HepG2 (cell line): ENCODE measurements at regions not wholly inside any gene's neighbourhood (a gene's known extent, or its start where the extent isn't known, plus 50 kb on each side); places are given as distances from the start of the nearest gene placed in this dataset.

ENCODE experiments used
- CTCF ChIP-seq: sonication (generic); formaldehyde crosslinking; IDR thresholded peaks from 2 replicates; pipeline ENCODE4 v1.5.0; 2020; ENCODE audit warnings: mild to moderate bottlenecking, missing genetic modification reagents, moderate library complexity
- EP300 ChIP-seq, 3 experiments: sonication (generic) in 1 of 3; formaldehyde crosslinking in 1 of 3; IDR thresholded peaks; 2 replicates each; pipeline versions ENCODE4 v1.5.1 to v1.6.1; 2011 to 2020; ENCODE audit warnings: low read depth in 2 of 3, low read length in 2 of 3, borderline replicate concordance in 1 of 3, improper control_type of control experiment in 1 of 3, mild to moderate bottlenecking in 1 of 3, missing genetic modification reagents in 1 of 3, moderate library complexity in 1 of 3
- FOXP1 ChIP-seq, 2 experiments: fragments of 450-650 bp in 1 of 2; IDR thresholded peaks; 2 replicates each; pipeline ENCODE4 v1.6.1; 2017 to 2018; ENCODE audit warnings: antibody characterized with exemption in 1 of 2
- TAF1 ChIP-seq: sonication (generic); formaldehyde crosslinking; IDR thresholded peaks from 2 replicates; pipeline ENCODE4 v1.4.0; 2020; ENCODE audit warnings: missing genetic modification reagents
- TBL1XR1 ChIP-seq: fragments of 150-350 bp; IDR thresholded peaks from 2 replicates; pipeline ENCODE4 v1.6.1; 2014; ENCODE audit warnings: borderline replicate concordance, low read length; ENCODE audit not compliant: partially characterized antibody
- TEF ChIP-seq: sonication (generic); formaldehyde crosslinking; IDR thresholded peaks from 2 replicates; pipeline ENCODE4 v1.5.0; 2020; ENCODE audit warnings: missing genetic modification reagents
- ZBTB25 ChIP-seq: IDR thresholded peaks from 2 replicates; pipeline ENCODE4 v1.6.1; 2018; ENCODE audit warnings: missing genetic modification reagents
- ZNF331 ChIP-seq: sonication (generic); formaldehyde crosslinking; IDR thresholded peaks from 2 replicates; pipeline ENCODE4 v1.4.0; 2020; ENCODE audit warnings: missing genetic modification reagents
- ZNF430 ChIP-seq: sonication (generic); formaldehyde crosslinking; IDR thresholded peaks from 2 replicates; pipeline ENCODE4 v1.9.0; 2021; ENCODE audit warnings: mild to moderate bottlenecking, missing genetic modification reagents
- TF ChIP-seq, protein P1 (sequence below): sonication (generic); formaldehyde crosslinking; IDR thresholded peaks from 2 replicates; pipeline ENCODE4 v1.5.1; 2020; ENCODE audit warnings: mild to moderate bottlenecking, missing genetic modification reagents, moderate library complexity
- TF ChIP-seq, protein P2 (sequence below), 2 experiments: IDR thresholded peaks; 2 replicates each; pipeline ENCODE4 v1.6.1; 2011 to 2012; ENCODE audit warnings: low read length in 2 of 2, borderline replicate concordance in 1 of 2, low read depth in 1 of 2, mild to moderate bottlenecking in 1 of 2, moderate library complexity in 1 of 2
- TF ChIP-seq, protein P3 (sequence below): conservative IDR thresholded peaks from 2 replicates; pipeline ENCODE4 v1.6.1; 2018; ENCODE audit warnings: missing genetic modification reagents

- TF ChIP-seq CTCF (CRISPR knock-in tag) (no peak), EP300 (IDR thresholded peaks at IDR 0.05; ENCODE audit: low read depth in 2 of 2, low read length in 2 of 2) (no peak), EP300 (CRISPR knock-in tag; IDR thresholded peaks at IDR 0.05; ENCODE audit: borderline replicate concordance) (no peak), FOXP1 (IDR thresholded peaks at IDR 0.05) (no peak), FOXP1 (CRISPR knock-in tag; IDR thresholded peaks at IDR 0.05) (no peak), ZBTB25 (no peak), TAF1 (no peak), TEF (CRISPR knock-in tag) (no peak), ZNF430 (CRISPR knock-in tag) (no peak), TBL1XR1 (no peak), ZNF331 (CRISPR knock-in tag) (no peak)
- TF ChIP-seq, protein P1, sequence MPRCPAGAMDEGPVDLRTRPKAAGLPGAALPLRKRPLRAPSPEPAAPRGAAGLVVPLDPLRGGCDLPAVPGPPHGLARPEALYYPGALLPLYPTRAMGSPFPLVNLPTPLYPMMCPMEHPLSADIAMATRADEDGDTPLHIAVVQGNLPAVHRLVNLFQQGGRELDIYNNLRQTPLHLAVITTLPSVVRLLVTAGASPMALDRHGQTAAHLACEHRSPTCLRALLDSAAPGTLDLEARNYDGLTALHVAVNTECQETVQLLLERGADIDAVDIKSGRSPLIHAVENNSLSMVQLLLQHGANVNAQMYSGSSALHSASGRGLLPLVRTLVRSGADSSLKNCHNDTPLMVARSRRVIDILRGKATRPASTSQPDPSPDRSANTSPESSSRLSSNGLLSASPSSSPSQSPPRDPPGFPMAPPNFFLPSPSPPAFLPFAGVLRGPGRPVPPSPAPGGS: no peak
- TF ChIP-seq, protein P2, sequence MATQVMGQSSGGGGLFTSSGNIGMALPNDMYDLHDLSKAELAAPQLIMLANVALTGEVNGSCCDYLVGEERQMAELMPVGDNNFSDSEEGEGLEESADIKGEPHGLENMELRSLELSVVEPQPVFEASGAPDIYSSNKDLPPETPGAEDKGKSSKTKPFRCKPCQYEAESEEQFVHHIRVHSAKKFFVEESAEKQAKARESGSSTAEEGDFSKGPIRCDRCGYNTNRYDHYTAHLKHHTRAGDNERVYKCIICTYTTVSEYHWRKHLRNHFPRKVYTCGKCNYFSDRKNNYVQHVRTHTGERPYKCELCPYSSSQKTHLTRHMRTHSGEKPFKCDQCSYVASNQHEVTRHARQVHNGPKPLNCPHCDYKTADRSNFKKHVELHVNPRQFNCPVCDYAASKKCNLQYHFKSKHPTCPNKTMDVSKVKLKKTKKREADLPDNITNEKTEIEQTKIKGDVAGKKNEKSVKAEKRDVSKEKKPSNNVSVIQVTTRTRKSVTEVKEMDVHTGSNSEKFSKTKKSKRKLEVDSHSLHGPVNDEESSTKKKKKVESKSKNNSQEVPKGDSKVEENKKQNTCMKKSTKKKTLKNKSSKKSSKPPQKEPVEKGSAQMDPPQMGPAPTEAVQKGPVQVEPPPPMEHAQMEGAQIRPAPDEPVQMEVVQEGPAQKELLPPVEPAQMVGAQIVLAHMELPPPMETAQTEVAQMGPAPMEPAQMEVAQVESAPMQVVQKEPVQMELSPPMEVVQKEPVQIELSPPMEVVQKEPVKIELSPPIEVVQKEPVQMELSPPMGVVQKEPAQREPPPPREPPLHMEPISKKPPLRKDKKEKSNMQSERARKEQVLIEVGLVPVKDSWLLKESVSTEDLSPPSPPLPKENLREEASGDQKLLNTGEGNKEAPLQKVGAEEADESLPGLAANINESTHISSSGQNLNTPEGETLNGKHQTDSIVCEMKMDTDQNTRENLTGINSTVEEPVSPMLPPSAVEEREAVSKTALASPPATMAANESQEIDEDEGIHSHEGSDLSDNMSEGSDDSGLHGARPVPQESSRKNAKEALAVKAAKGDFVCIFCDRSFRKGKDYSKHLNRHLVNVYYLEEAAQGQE (IDR thresholded peaks at IDR 0.05; ENCODE audit: borderline replicate concordance in 1 of 2, low read depth in 1 of 2, low read length in 2 of 2): no peak
- TF ChIP-seq, protein P3, sequence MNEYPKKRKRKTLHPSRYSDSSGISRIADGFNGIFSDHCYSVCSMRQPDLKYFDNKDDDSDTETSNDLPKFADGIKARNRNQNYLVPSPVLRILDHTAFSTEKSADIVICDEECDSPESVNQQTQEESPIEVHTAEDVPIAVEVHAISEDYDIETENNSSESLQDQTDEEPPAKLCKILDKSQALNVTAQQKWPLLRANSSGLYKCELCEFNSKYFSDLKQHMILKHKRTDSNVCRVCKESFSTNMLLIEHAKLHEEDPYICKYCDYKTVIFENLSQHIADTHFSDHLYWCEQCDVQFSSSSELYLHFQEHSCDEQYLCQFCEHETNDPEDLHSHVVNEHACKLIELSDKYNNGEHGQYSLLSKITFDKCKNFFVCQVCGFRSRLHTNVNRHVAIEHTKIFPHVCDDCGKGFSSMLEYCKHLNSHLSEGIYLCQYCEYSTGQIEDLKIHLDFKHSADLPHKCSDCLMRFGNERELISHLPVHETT (CRISPR knock-in tag): no peak
Observed at GRCh38 chrY:19130569-19131358, 357.2 kb upstream of the HSFY2 start.
